SK-N-SH treated with all-trans-retinoic acid at 6 μM for 48 hours (cell line): ENCODE measurements at regions not wholly inside any gene's neighbourhood (a gene's known extent, or its start where the extent isn't known, plus 50 kb on each side); places are given as distances from the start of the nearest gene placed in this dataset.

Source experiments
- ATAC-seq: fragments of 200-7000 bp; cut with Tn5 transposase; 3 replicates; pipeline ENCODE4 v1.9.1; 2020; ENCODE audit warnings: mild to moderate bottlenecking, moderate library complexity
- ARNTL ChIP-seq: fragments of 450-650 bp; formaldehyde crosslinking; IDR thresholded peaks from 2 replicates; pipeline ENCODE4 v1.5.0; 2020; ENCODE audit warnings: low read depth, mild to moderate bottlenecking, moderate library complexity, borderline replicate concordance
- BACH2 ChIP-seq: fragments of 250-450 bp; sonication (Bioruptor Pico); IDR thresholded peaks from 2 replicates; pipeline ENCODE4 v1.9.0; 2021; ENCODE audit warnings: mild to moderate bottlenecking, borderline replicate concordance
- CSDC2 ChIP-seq: fragments of 250-450 bp; sonication (Bioruptor Pico); IDR thresholded peaks from 2 replicates; pipeline ENCODE4 v1.5.0; 2020; ENCODE audit warnings: mild to moderate bottlenecking, moderate library complexity
- ESRRG ChIP-seq: fragments of 250-450 bp; sonication (Bioruptor Pico); IDR thresholded peaks from 2 replicates; pipeline ENCODE4 v1.6.1; 2021; ENCODE audit warnings: mild to moderate bottlenecking
- ISL1 ChIP-seq: fragments of 250-450 bp; sonication (Bioruptor Pico); IDR thresholded peaks from 2 replicates; pipeline ENCODE4 v2.1.2; 2022; ENCODE audit warnings: mild to moderate bottlenecking, moderate library complexity
- OSR1 ChIP-seq: fragments of 250-450 bp; sonication (Bioruptor Pico); IDR thresholded peaks from 2 replicates; pipeline ENCODE4 v1.8.0; 2022; ENCODE audit warnings: moderate library complexity, mild to moderate bottlenecking, inconsistent platforms
- PPARA ChIP-seq: fragments of 250-450 bp; sonication (Bioruptor Pico); IDR thresholded peaks from 2 replicates; pipeline ENCODE4 v1.5.0; 2020; ENCODE audit warnings: mild to moderate bottlenecking, borderline replicate concordance
- RARB ChIP-seq: fragments of 250-450 bp; sonication (Bioruptor Pico); IDR thresholded peaks from 2 replicates; pipeline ENCODE4 v1.8.0; 2021; ENCODE audit warnings: mild to moderate bottlenecking, moderate library complexity
- SNAI2 ChIP-seq: fragments of 250-450 bp; sonication (Bioruptor Pico); IDR thresholded peaks from 2 replicates; pipeline ENCODE4 v1.5.0; 2020; ENCODE audit warnings: mild to moderate bottlenecking, moderate library complexity
- TCF4 ChIP-seq: fragments of 250-450 bp; sonication (Bioruptor Pico); IDR thresholded peaks from 2 replicates; pipeline ENCODE4 v1.8.0; 2021; ENCODE audit warnings: mild to moderate bottlenecking, moderate library complexity, borderline replicate concordance
- TOX ChIP-seq: fragments of 250-450 bp; sonication (Bioruptor Pico); IDR thresholded peaks from 2 replicates; pipeline ENCODE4 v1.8.0; 2021; ENCODE audit warnings: mild to moderate bottlenecking, moderate library complexity, borderline replicate concordance
- ZC3H10 ChIP-seq: fragments of 250-450 bp; sonication (Bioruptor Pico); IDR thresholded peaks from 2 replicates; pipeline ENCODE4 v1.5.1; 2021; ENCODE audit warnings: mild to moderate bottlenecking, moderate library complexity
- ZFP3 ChIP-seq: fragments of 250-450 bp; sonication (Bioruptor Pico); IDR thresholded peaks from 2 replicates; pipeline ENCODE4 v1.5.0; 2020; ENCODE audit warnings: mild to moderate bottlenecking, moderate library complexity
- ZFP30 ChIP-seq: fragments of 450-650 bp; formaldehyde crosslinking; IDR thresholded peaks from 2 replicates; pipeline ENCODE4 v1.5.0; 2022; ENCODE audit warnings: mild to moderate bottlenecking, moderate library complexity
- ZNF565 ChIP-seq: fragments of 450-650 bp; formaldehyde crosslinking; conservative IDR thresholded peaks from 2 replicates; pipeline ENCODE4 v1.5.0; 2020; ENCODE audit warnings: low read depth, mild to moderate bottlenecking, moderate library complexity
- ZNF70 ChIP-seq: fragments of 450-650 bp; formaldehyde crosslinking; IDR thresholded peaks from 2 replicates; pipeline ENCODE4 v1.5.0; 2020; ENCODE audit warnings: mild to moderate bottlenecking, moderate library complexity
- ZNF8 ChIP-seq: fragments of 450-650 bp; formaldehyde crosslinking; IDR thresholded peaks from 2 replicates; pipeline ENCODE4 v1.5.0; 2020; ENCODE audit warnings: mild to moderate bottlenecking, moderate library complexity
- TF ChIP-seq, protein P1 (sequence below): fragments of 250-450 bp; sonication (Bioruptor Pico); IDR thresholded peaks from 2 replicates; pipeline ENCODE4 v1.5.0; 2020; ENCODE audit warnings: mild to moderate bottlenecking, moderate library complexity
- TF ChIP-seq, protein P2 (sequence below): fragments of 250-450 bp; sonication (Bioruptor Pico); IDR thresholded peaks from 2 replicates; pipeline ENCODE4 v1.8.0; 2021; ENCODE audit warnings: low read depth, mild to moderate bottlenecking, moderate library complexity, borderline replicate concordance
- TF ChIP-seq, protein P3 (sequence below): fragments of 250-450 bp; sonication (Bioruptor Pico); IDR thresholded peaks from 2 replicates; pipeline ENCODE4 v1.8.0; 2020; ENCODE audit warnings: mild to moderate bottlenecking, moderate library complexity, borderline replicate concordance
- TF ChIP-seq, protein P4 (sequence below): fragments of 250-450 bp; sonication (Bioruptor Pico); IDR thresholded peaks from 2 replicates; pipeline ENCODE4 v1.5.1; 2020; ENCODE audit warnings: low read depth, mild to moderate bottlenecking, moderate library complexity

DNA sequence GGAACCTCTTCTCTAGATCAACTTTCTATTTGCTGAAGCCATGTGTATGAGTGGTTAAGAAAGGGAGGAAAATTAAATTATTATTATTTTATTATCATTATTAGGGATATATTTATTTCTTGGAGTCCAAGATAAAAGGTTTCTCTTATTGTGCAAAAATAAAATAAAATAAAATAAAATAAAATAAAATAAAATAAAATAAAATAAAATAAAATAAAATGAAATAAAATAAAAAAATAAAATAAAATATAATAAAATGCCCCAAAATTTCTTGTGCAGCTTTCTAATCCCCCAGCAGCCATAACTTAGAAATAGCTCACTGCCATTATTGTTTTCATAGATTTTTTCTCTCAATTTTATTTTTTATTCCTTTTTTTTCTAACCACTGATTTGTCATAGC lies 526.8 kb downstream of the VGLL3 start:
- ATAC-seq, result no peak
- TF ChIP-seq OSR1 (CRISPR knock-in tag) (no peak), ZNF70 (CRISPR knock-in tag) (no peak), PPARA (CRISPR knock-in tag) (no peak), ZFP3 (CRISPR knock-in tag) (no peak), SNAI2 (CRISPR knock-in tag) (no peak), TCF4 (CRISPR knock-in tag) (no peak), ZC3H10 (no peak), CSDC2 (CRISPR knock-in tag) (no peak), ZNF565 (CRISPR knock-in tag) (no peak), ARNTL (CRISPR knock-in tag) (no peak), ZFP30 (CRISPR knock-in tag) (no peak)
- TF ChIP-seq, protein P1, sequence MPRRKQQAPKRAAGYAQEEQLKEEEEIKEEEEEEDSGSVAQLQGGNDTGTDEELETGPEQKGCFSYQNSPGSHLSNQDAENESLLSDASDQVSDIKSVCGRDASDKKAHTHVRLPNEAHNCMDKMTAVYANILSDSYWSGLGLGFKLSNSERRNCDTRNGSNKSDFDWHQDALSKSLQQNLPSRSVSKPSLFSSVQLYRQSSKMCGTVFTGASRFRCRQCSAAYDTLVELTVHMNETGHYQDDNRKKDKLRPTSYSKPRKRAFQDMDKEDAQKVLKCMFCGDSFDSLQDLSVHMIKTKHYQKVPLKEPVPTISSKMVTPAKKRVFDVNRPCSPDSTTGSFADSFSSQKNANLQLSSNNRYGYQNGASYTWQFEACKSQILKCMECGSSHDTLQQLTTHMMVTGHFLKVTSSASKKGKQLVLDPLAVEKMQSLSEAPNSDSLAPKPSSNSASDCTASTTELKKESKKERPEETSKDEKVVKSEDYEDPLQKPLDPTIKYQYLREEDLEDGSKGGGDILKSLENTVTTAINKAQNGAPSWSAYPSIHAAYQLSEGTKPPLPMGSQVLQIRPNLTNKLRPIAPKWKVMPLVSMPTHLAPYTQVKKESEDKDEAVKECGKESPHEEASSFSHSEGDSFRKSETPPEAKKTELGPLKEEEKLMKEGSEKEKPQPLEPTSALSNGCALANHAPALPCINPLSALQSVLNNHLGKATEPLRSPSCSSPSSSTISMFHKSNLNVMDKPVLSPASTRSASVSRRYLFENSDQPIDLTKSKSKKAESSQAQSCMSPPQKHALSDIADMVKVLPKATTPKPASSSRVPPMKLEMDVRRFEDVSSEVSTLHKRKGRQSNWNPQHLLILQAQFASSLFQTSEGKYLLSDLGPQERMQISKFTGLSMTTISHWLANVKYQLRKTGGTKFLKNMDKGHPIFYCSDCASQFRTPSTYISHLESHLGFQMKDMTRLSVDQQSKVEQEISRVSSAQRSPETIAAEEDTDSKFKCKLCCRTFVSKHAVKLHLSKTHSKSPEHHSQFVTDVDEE (CRISPR knock-in tag), result no peak
- TF ChIP-seq, protein P2, sequence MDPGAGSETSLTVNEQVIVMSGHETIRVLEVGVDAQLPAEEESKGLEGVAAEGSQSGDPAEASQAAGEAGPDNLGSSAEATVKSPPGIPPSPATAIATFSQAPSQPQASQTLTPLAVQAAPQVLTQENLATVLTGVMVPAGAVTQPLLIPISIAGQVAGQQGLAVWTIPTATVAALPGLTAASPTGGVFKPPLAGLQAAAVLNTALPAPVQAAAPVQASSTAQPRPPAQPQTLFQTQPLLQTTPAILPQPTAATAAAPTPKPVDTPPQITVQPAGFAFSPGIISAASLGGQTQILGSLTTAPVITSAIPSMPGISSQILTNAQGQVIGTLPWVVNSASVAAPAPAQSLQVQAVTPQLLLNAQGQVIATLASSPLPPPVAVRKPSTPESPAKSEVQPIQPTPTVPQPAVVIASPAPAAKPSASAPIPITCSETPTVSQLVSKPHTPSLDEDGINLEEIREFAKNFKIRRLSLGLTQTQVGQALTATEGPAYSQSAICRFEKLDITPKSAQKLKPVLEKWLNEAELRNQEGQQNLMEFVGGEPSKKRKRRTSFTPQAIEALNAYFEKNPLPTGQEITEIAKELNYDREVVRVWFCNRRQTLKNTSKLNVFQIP (CRISPR knock-in tag), result no peak
- TF ChIP-seq, protein P3, sequence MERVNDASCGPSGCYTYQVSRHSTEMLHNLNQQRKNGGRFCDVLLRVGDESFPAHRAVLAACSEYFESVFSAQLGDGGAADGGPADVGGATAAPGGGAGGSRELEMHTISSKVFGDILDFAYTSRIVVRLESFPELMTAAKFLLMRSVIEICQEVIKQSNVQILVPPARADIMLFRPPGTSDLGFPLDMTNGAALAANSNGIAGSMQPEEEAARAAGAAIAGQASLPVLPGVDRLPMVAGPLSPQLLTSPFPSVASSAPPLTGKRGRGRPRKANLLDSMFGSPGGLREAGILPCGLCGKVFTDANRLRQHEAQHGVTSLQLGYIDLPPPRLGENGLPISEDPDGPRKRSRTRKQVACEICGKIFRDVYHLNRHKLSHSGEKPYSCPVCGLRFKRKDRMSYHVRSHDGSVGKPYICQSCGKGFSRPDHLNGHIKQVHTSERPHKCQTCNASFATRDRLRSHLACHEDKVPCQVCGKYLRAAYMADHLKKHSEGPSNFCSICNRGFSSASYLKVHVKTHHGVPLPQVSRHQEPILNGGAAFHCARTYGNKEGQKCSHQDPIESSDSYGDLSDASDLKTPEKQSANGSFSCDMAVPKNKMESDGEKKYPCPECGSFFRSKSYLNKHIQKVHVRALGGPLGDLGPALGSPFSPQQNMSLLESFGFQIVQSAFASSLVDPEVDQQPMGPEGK, result no peak

DNA sequence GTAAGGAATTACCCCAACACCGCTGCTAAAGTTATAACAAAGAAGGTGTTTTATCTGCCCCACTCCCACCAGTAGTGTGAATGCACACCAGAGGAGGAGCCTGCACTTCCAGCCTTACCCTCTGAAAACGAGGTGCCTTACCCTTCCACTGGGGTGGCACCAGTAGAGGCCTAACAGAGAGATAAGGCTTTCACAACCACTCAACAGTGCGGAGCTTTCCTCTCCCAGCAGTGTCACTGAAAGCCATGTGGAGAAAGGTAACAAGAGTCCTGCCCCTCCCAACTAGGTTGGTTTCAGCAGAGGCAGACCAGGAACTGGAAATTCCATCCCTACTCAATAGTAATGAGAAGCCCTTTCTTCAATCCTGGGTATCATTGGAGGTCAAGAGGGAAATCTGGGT lies 539.2 kb downstream of the VGLL3 start:
- ATAC-seq, result no peak
- TF ChIP-seq RARB (CRISPR knock-in tag), result no peak
- no peak for TF ChIP-seq PPARA (CRISPR knock-in tag)
- TF ChIP-seq BACH2 (CRISPR knock-in tag), result no peak
- no peak for TF ChIP-seq TCF4 (CRISPR knock-in tag)
- TF ChIP-seq ARNTL (CRISPR knock-in tag), result no peak
- no peak for TF ChIP-seq ZFP3 (CRISPR knock-in tag)
- no peak for TF ChIP-seq ZNF70 (CRISPR knock-in tag)

DNA sequence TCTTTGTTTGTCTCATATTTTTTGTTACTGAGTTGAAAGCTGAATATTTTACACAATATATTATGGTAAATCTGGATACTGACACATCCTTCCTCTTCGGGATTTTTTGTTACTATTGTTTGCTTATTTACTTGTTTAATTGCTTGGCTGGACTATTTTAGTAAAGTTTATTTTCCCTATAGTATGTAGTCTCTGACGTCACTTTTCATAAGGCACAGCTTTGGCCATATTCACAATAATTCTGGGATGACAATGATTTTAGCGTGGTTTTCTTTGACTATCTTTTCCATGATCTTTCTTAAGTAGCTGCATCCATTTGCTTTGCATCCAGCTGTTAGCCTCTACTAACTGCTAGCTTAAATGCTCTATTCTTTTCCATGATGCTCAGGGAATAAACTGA lies 552.4 kb downstream of the VGLL3 start:
- no peak for TF ChIP-seq ISL1 (CRISPR knock-in tag)
- TF ChIP-seq, protein P3, result no peak
- no peak for TF ChIP-seq ZFP3 (CRISPR knock-in tag)
- TF ChIP-seq SNAI2 (CRISPR knock-in tag), result no peak
- no peak for TF ChIP-seq TOX (CRISPR knock-in tag)
- no peak for TF ChIP-seq ZNF8
- TF ChIP-seq ZFP30 (CRISPR knock-in tag), result no peak
- TF ChIP-seq ESRRG (CRISPR knock-in tag), result no peak
- TF ChIP-seq, protein P4, sequence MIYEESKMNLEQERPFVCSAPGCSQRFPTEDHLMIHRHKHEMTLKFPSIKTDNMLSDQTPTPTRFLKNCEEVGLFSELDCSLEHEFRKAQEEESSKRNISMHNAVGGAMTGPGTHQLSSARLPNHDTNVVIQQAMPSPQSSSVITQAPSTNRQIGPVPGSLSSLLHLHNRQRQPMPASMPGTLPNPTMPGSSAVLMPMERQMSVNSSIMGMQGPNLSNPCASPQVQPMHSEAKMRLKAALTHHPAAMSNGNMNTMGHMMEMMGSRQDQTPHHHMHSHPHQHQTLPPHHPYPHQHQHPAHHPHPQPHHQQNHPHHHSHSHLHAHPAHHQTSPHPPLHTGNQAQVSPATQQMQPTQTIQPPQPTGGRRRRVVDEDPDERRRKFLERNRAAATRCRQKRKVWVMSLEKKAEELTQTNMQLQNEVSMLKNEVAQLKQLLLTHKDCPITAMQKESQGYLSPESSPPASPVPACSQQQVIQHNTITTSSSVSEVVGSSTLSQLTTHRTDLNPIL (CRISPR knock-in tag), result no peak
- no peak for TF ChIP-seq TCF4 (CRISPR knock-in tag)
- no peak for ATAC-seq
